Caco-2 (cell line): ENCODE measurements at regions not wholly inside any gene's neighbourhood (a gene's known extent, or its start where the extent isn't known, plus 50 kb on each side); places are given as distances from the start of the nearest gene placed in this dataset.

Experiments used
- BruUV-seq: library from RNA; stranded (reverse); fragments of 400-500 nt; replicated peaks from 2 replicates; lab custom pipeline; 2021; lab: Mats Ljungman, UMichigan
- CTCF ChIA-PET: fragments of 300-600 bp; sonication (Branson Sonifier 250); formaldehyde crosslinking; loops from one replicate; lab custom pipeline; 2022; ENCODE audit warnings: antibody characterized with exemption; lab: Charles Lee
- POLR2A ChIA-PET: fragments of 300-600 bp; sonication (Branson Sonifier 250); formaldehyde crosslinking; loops from one replicate; lab custom pipeline; 2022; ENCODE audit warnings: antibody characterized with exemption; lab: Charles Lee
- DNase-seq, 2 experiments: peaks; one replicate each; pipeline versions ENCODE4 v3.0.0 to v3.0.0-alpha.2; 2020 to 2022
- H3K27me3 ChIP-seq: replicated peaks from 2 replicates; pipeline ENCODE4 v1.6.0; 2011; ENCODE audit warnings: low read length; ENCODE audit not compliant: control insufficient read depth, insufficient read depth
- H3K36me3 ChIP-seq: 2 replicates; pipeline ENCODE4 v1.5.1; 2011; ENCODE audit warnings: low read length; ENCODE audit not compliant: control insufficient read depth, insufficient read depth
- H3K4me1 ChIP-seq: fragments of 250-450 bp; sonication (Bioruptor Pico); 2 replicates; pipeline ENCODE4 v1.5.1; 2020; ENCODE audit warnings: mild to moderate bottlenecking
- H3K4me3 ChIP-seq: 2 replicates; pipeline ENCODE4 v1.5.1; 2011; ENCODE audit warnings: low read depth, mild to moderate bottlenecking, control low read depth, low read length
- H3K9me3 ChIP-seq: fragments of 250-450 bp; sonication (Bioruptor Pico); 2 replicates; pipeline ENCODE4 v1.5.1; 2020; ENCODE audit warnings: mild to moderate bottlenecking, moderate library complexity
- H3K27ac Mint-ChIP-seq: one replicate; pipeline ENCODE4 v1.8.0; 2022; ENCODE audit warnings: mixed read lengths; ENCODE audit not compliant: unreplicated experiment
- H3K27me3 Mint-ChIP-seq: one replicate; pipeline ENCODE4 v1.8.0; 2022; ENCODE audit warnings: mixed read lengths; ENCODE audit not compliant: insufficient read depth, unreplicated experiment
- H3K36me3 Mint-ChIP-seq: one replicate; pipeline ENCODE4 v1.8.0; 2022; ENCODE audit warnings: mild to moderate bottlenecking, mixed read lengths; ENCODE audit not compliant: insufficient read depth, unreplicated experiment
- H3K4me1 Mint-ChIP-seq: one replicate; pipeline ENCODE4 v1.8.0; 2022; ENCODE audit warnings: low read depth, mixed read lengths; ENCODE audit not compliant: unreplicated experiment
- H3K4me3 Mint-ChIP-seq: one replicate; pipeline ENCODE4 v1.8.0; 2022; ENCODE audit warnings: mild to moderate bottlenecking, moderate library complexity, mixed read lengths; ENCODE audit not compliant: unreplicated experiment
- H3K9me3 Mint-ChIP-seq: one replicate; pipeline ENCODE4 v1.8.0; 2022; ENCODE audit warnings: mixed read lengths; ENCODE audit not compliant: unreplicated experiment
- intact Hi-C: fragments of 100-400 bp; cut with micrococcal nuclease; formaldehyde crosslinking; loops from one replicate; pipeline ENCODE4 v1.10.0; 2022; ENCODE audit not compliant: unreplicated experiment
- TF ChIP-seq, protein P1 (sequence below), 2 experiments: fragments of 200-600 bp in 1 of 2; IDR thresholded peaks; 1 replicate in 1 of 2; 2 replicates in 1 of 2; pipeline versions ENCODE4 v1.5.1 to v1.8.0; 2011 to 2022; ENCODE audit warnings: antibody characterized with exemption in 1 of 2, control low read depth in 1 of 2, inconsistent platforms in 1 of 2, low read depth in 1 of 2, low read length in 1 of 2, mild to moderate bottlenecking in 1 of 2, moderate library complexity in 1 of 2; ENCODE audit not compliant: insufficient read depth in 1 of 2, severe bottlenecking in 1 of 2, unreplicated experiment in 1 of 2

DNA sequence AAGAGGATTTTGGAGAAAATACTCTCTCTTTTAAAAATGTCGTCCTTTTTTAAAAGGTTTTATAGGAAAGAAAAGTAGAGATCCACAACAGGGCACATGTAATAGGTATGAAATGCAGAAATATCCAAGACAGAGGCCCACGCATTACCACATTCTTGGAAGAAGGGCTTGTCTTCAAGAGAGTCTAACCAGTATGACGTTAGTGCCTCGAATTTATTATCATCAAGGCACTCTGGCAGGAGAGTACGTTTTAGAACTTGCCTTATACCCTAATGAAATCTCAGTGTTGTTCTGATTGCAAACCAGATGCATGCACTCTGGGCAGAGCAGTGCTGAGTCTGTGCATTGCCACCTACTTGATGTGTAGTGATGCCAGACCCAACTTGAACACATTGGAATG is 342.6 kb upstream of the NFE2L3 start:
- CTCF ChIA-PET, result no interaction called here
- Mint-ChIP-seq H3K4me1 (no peaks in the 10 kb centered on the region), H3K27me3 (peaks cover 24% of the 10 kb centered on the region), H3K27ac (no peak overlapping the region), H3K36me3 (no peaks in the 10 kb centered on the region), H3K9me3 (no peaks in the 10 kb centered on the region), H3K4me3 (no peak overlapping the region)
- POLR2A ChIA-PET, result no interaction called here
- intact Hi-C loops, result no loop called here
- Histone ChIP-seq H3K4me3 (no peak overlapping the region), H3K9me3 (no peaks in the 10 kb centered on the region), H3K27me3 (peaks cover 2% of the 10 kb centered on the region), H3K4me1 (no peaks in the 10 kb centered on the region), H3K36me3 (no peaks in the 10 kb centered on the region)
- TF ChIP-seq, protein P1, sequence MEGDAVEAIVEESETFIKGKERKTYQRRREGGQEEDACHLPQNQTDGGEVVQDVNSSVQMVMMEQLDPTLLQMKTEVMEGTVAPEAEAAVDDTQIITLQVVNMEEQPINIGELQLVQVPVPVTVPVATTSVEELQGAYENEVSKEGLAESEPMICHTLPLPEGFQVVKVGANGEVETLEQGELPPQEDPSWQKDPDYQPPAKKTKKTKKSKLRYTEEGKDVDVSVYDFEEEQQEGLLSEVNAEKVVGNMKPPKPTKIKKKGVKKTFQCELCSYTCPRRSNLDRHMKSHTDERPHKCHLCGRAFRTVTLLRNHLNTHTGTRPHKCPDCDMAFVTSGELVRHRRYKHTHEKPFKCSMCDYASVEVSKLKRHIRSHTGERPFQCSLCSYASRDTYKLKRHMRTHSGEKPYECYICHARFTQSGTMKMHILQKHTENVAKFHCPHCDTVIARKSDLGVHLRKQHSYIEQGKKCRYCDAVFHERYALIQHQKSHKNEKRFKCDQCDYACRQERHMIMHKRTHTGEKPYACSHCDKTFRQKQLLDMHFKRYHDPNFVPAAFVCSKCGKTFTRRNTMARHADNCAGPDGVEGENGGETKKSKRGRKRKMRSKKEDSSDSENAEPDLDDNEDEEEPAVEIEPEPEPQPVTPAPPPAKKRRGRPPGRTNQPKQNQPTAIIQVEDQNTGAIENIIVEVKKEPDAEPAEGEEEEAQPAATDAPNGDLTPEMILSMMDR (IDR thresholded peaks at IDR 0.05; ENCODE audit: insufficient read depth in 1 of 2, low read depth in 1 of 2, low read length in 1 of 2, severe bottlenecking in 1 of 2, unreplicated experiment in 1 of 2), result no peak
- no peak for DNase-seq
- no TSS peak for BruUV-seq

DNA sequence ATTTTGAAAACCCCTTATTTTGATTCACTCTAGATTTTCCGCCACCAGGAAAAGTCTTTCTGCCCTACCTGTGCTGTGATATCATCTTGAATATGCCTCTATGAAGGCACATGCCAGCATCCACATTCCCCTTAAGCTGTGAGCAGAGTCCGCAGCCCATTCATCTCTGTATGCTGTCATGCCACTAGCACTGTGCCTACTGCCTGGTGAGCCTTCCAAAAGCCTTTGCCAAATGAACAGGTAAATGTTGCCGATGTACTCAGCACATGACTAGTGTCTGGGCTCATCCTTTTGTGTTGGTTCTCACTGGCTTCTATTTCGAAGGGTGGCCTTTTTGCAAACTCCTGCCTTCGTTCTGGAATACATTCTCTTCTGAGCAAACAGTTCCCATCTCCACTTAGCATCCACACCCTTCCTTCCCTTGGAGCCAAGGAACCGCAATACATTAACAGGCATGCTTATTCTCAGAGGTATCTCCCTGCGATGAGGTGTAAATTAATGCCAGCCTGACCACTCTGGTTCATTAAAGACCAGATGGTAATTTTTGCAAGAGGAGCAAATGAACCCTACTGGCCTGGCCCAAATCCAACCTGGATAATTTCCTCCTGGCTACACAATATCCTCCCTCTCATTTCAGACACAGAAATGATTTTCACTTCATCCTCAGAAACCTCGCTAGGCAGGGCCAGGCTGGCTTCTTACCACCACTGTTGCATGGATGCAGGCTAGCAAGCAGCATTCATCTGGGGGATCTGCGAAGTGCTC is 339.7 kb upstream of the NFE2L3 start:
- peaks cover 24% of the 10 kb centered on the region for H3K27me3 Mint-ChIP-seq
- no peak overlapping the region for H3K27ac Mint-ChIP-seq
- no peaks in the 10 kb centered on the region for H3K4me1 ChIP-seq
- H3K4me3 Mint-ChIP-seq, result no peak overlapping the region
- BruUV-seq, result no TSS peak
- no peak for DNase-seq
- TF ChIP-seq, protein P1 (IDR thresholded peaks at IDR 0.05; ENCODE audit: insufficient read depth in 1 of 2, low read depth in 1 of 2, low read length in 1 of 2, severe bottlenecking in 1 of 2, unreplicated experiment in 1 of 2), result no peak
- CTCF ChIA-PET, result no interaction called here
- POLR2A ChIA-PET, result no interaction called here
- no peak overlapping the region for H3K4me3 ChIP-seq
- no peaks in the 10 kb centered on the region for H3K4me1 Mint-ChIP-seq
- H3K9me3 Mint-ChIP-seq, result no peaks in the 10 kb centered on the region
- intact Hi-C loops, result no loop called here
- no peaks in the 10 kb centered on the region for H3K36me3 Mint-ChIP-seq
- H3K27me3 ChIP-seq, result peaks cover 2% of the 10 kb centered on the region
- no peaks in the 10 kb centered on the region for H3K36me3 ChIP-seq
- H3K9me3 ChIP-seq, result no peaks in the 10 kb centered on the region

DNA sequence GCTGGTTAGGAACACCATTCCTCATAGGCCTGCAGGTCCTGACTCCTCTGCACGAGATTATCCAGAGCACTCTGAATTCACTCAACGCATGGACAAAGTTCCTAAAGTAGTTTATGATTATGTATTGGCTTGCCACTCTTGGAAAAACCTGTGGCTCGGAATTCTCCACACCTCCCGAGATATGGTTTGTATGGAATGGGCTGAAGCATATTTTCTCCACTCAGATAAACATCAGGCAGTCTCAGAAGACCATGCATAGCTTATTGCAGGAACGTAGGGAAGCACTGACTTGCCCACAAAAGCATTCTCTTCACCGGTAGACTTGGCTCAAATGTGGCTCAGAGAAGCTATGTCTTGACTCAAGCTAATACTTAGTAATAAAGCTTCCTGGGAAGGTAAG is 338.6 kb upstream of the NFE2L3 start:
- Mint-ChIP-seq H3K36me3 (no peaks in the 10 kb centered on the region), H3K27me3 (peaks cover 21% of the 10 kb centered on the region), H3K4me3 (no peak overlapping the region), H3K4me1 (no peaks in the 10 kb centered on the region), H3K9me3 (no peaks in the 10 kb centered on the region), H3K27ac (no peak overlapping the region)
- DNase-seq, result no peak
- TF ChIP-seq, protein P1 (IDR thresholded peaks at IDR 0.05; ENCODE audit: insufficient read depth in 1 of 2, low read depth in 1 of 2, low read length in 1 of 2, severe bottlenecking in 1 of 2, unreplicated experiment in 1 of 2), result no peak
- ChIA-PET CTCF (no interaction called here), POLR2A (no interaction called here)
- intact Hi-C loops, result no loop called here
- no peaks in the 10 kb centered on the region for H3K9me3 ChIP-seq
- peaks cover 2% of the 10 kb centered on the region for H3K27me3 ChIP-seq
- no TSS peak for BruUV-seq
- no peaks in the 10 kb centered on the region for H3K4me1 ChIP-seq
- H3K4me3 ChIP-seq, result no peak overlapping the region
- H3K36me3 ChIP-seq, result no peaks in the 10 kb centered on the region
